Subcutaneous abdominal adipose tissue (tissue), 5 donors: ENCODE measurements at regions not wholly inside any gene's neighbourhood (a gene's known extent, or its start where the extent isn't known, plus 50 kb on each side); places are given as distances from the start of the nearest gene placed in this dataset.
"Not testable (repeated sequence)": the region's sequence is repeated elsewhere in the genome, so short reads cannot be mapped to it uniquely, and the experiment has no call there.

Source experiments
- H3K27ac ChIP-seq: one replicate; pipeline ENCODE4 v1.7.0; 2013; ENCODE audit warnings: low read depth, mild to moderate bottlenecking, inconsistent platforms, low read length, moderate library complexity
- H3K27me3 ChIP-seq, 5 donors: one replicate each; pipeline ENCODE4 v1.7.0; 2013; ENCODE audit warnings: low read length in 5 of 5, inconsistent platforms in 1 of 5; ENCODE audit not compliant: control insufficient read depth in 5 of 5, insufficient read depth in 4 of 5
- H3K36me3 ChIP-seq, 5 donors: one replicate each; pipeline ENCODE4 v1.7.0; 2013; ENCODE audit warnings: low read length in 5 of 5; ENCODE audit not compliant: control insufficient read depth in 5 of 5, insufficient read depth in 5 of 5
- H3K4me1 ChIP-seq, 5 donors: one replicate each; pipeline ENCODE4 v1.7.0; 2013; ENCODE audit warnings: low read length in 5 of 5, mild to moderate bottlenecking in 3 of 5, moderate library complexity in 1 of 5; ENCODE audit not compliant: control insufficient read depth in 5 of 5, insufficient read depth in 5 of 5
- H3K4me3 ChIP-seq, 5 donors: one replicate each; pipeline ENCODE4 v1.7.0; 2013; ENCODE audit warnings: low read length in 5 of 5, low read depth in 1 of 5
- H3K9ac ChIP-seq, 5 donors: one replicate each; pipeline ENCODE4 v1.7.0; 2013; ENCODE audit warnings: low read length in 5 of 5, mild to moderate bottlenecking in 4 of 5, moderate library complexity in 3 of 5
- H3K9me3 ChIP-seq, 5 donors: one replicate each; pipeline ENCODE4 v1.7.0; 2013; ENCODE audit warnings: low read length in 5 of 5; ENCODE audit not compliant: control insufficient read depth in 5 of 5
- donor health status: healthy.
- donor health status: healthy.
- donor health status: healthy.
- donor health status: healthy.
- donor health status: healthy.

GRCh38 chr5:131005963-131006684 is 158.9 kb downstream of the HINT1 start:
- Histone ChIP-seq H3K36me3 (no peaks in the 10 kb centered on the region), H3K4me1 (no peaks in the 10 kb centered on the region), H3K4me3 (no peak overlapping the region), H3K9me3 (no peaks in the 10 kb centered on the region), H3K27me3 (no peaks in the 10 kb centered on the region), H3K9ac (no peak overlapping the region), H3K27ac (no peak overlapping the region)

GRCh38 chr5:131001507-131001906 is 163.5 kb downstream of the HINT1 start:
- H3K4me3 ChIP-seq = no peak overlapping the region
- H3K36me3 ChIP-seq = no peaks in the 10 kb centered on the region
- H3K27ac ChIP-seq = no peak overlapping the region
- H3K4me1 ChIP-seq = no peaks in the 10 kb centered on the region
- no peaks in the 10 kb centered on the region for H3K27me3 ChIP-seq
- H3K9ac ChIP-seq = no peak overlapping the region
- H3K9me3 ChIP-seq = no peaks in the 10 kb centered on the region

DNA sequence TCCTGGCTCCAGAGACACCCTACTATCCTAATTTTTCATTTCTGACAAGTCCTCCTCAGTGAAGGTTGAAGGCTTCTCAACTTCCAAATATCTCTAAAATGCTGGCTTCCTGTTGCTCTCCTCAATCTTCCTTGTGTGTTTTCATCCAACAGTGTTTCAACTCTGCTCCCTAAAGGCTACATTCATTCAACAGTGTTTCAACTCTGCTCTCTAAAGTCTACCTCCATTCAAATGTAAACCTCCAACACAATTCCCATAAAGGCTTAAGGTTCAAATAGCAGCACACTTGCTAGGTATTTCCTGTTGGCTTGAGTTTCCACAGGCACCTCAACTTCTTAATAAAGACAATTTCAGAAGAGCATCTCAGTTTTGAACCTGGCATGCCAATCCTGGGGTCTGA is 164.8 kb downstream of the HINT1 start:
- H3K9me3 ChIP-seq = peaks cover 0 to 2% (median 0%) of the 10 kb centered on the region in 5 donors
- H3K36me3 ChIP-seq = no peaks in the 10 kb centered on the region
- H3K4me1 ChIP-seq = no peaks in the 10 kb centered on the region
- no peak overlapping the region for H3K27ac ChIP-seq
- no peak overlapping the region for H3K9ac ChIP-seq
- H3K27me3 ChIP-seq = no peaks in the 10 kb centered on the region
- no peak overlapping the region for H3K4me3 ChIP-seq

DNA sequence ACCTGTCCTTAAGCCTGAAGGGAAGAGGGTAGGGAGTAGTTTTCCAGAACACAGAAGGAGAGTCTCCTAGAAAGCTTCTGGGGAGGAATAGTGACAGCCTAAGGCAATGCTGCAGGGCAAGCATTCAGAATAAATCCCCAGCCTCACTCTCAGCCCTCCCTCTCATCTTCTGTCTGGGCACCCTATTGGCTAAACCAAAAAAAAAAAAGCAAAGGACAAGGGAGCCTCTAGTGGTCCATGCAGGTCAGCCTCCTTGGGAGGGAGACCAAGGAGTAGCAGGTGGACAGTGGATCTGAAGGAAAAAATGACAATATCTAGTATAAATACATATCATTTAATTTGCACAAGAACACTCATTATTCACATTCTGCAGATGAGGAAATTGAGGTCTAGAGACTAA is 168.3 kb downstream of the HINT1 start:
- H3K4me1 ChIP-seq, H3K27me3 ChIP-seq, H3K27ac ChIP-seq, H3K9me3 ChIP-seq, H3K4me3 ChIP-seq, H3K36me3 ChIP-seq, H3K9ac ChIP-seq: not testable (repeated sequence)

DNA sequence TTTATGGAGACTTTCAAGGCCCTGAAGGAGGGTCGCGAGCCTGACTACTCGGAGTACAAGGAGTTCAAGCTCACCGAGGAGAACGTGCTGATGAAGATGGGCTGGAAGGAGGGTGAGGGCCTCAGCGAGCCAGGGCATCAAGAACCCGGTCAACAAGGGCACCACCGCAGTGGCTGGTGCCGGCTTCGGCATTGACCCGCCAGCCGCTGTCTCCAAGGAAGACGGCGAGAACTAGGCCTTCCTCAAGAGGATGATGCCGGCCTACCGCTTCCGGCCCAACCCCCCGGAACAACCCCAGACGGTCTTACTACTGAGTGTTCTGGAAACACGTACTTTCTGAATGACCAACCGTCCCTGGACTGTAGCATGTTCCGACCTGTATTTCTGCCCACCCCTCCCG is 169.2 kb downstream of the HINT1 start:
- Histone ChIP-seq H3K4me1 (no peaks in the 10 kb centered on the region), H3K36me3 (no peaks in the 10 kb centered on the region)

GRCh38 chr5:130995254-130995515 is 169.9 kb downstream of the HINT1 start:
- Histone ChIP-seq H3K4me1 (no peaks in the 10 kb centered on the region), H3K9ac (no peak overlapping the region)

More for the DNA sequence above, 169.2 kb downstream of the HINT1 start:
- Histone ChIP-seq H3K27me3 (no peaks in the 10 kb centered on the region), H3K9me3 (peaks cover 0 to 3% (median 0%) of the 10 kb centered on the region in 5 donors), H3K4me3 (no peak overlapping the region), H3K9ac (no peak overlapping the region), H3K27ac (no peak overlapping the region)

GRCh38 chr5:130994496-130995253 is 170.4 kb downstream of the HINT1 start:
- peaks cover 0 to 3% (median 0%) of the 10 kb centered on the region in 5 donors for H3K9me3 ChIP-seq
- H3K9ac ChIP-seq = no peak overlapping the region
- no peaks in the 10 kb centered on the region for H3K27me3 ChIP-seq
- H3K4me3 ChIP-seq = no peak overlapping the region
- H3K36me3 ChIP-seq = no peaks in the 10 kb centered on the region
- H3K27ac ChIP-seq = no peak overlapping the region
- no peaks in the 10 kb centered on the region for H3K4me1 ChIP-seq

More at GRCh38 chr5:130995254-130995515, 169.9 kb downstream of the HINT1 start:
- Histone ChIP-seq H3K27ac (no peak overlapping the region), H3K9me3 (peaks cover 0 to 3% (median 0%) of the 10 kb centered on the region in 5 donors), H3K36me3 (no peaks in the 10 kb centered on the region), H3K4me3 (no peak overlapping the region), H3K27me3 (no peaks in the 10 kb centered on the region)

DNA sequence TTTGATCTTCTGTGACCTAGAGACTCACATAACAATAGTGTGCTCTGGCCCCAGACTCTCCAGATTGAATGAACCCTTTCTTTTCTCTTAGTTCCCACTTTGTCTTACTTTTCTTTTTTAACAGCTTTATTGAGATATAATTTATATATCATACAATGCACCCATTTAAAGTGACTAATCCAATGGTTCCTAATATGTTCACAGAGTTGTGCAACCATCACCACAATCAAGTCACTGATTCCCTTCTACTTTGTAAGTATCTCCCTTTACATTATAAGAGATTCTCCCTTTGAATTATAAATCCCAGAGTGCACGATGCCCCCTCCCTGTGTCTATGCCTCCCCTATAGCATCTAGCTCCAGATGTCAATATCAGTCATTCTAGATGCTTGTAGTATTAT is 172.4 kb downstream of the HINT1 start:
- Histone ChIP-seq H3K27me3 (no peaks in the 10 kb centered on the region), H3K9ac (no peak overlapping the region), H3K27ac (no peak overlapping the region), H3K9me3 (peaks cover 0 to 3% (median 0%) of the 10 kb centered on the region in 5 donors), H3K4me3 (no peak overlapping the region), H3K36me3 (no peaks in the 10 kb centered on the region), H3K4me1 (no peaks in the 10 kb centered on the region)

- Histone ChIP-seq H3K9ac (no peak overlapping the region), H3K4me1 (no peaks in the 10 kb centered on the region), H3K27ac (no peak overlapping the region), H3K27me3 (no peaks in the 10 kb centered on the region), H3K9me3 (peaks cover 0 to 3% (median 0%) of the 10 kb centered on the region in 5 donors), H3K36me3 (no peaks in the 10 kb centered on the region), H3K4me3 (no peak overlapping the region)
These were observed 173.0 kb downstream of the HINT1 start for GRCh38 chr5:130992095-130992494.

- Histone ChIP-seq H3K27me3 (no peaks in the 10 kb centered on the region), H3K9ac (no peak overlapping the region), H3K36me3 (no peaks in the 10 kb centered on the region), H3K9me3 (no peaks in the 10 kb centered on the region), H3K4me1 (no peaks in the 10 kb centered on the region), H3K27ac (no peak overlapping the region), H3K4me3 (no peak overlapping the region)
These were observed 179.3 kb downstream of the HINT1 start for GRCh38 chr5:130985776-130986175.
